ENCODE measurements at regions not wholly inside any gene's neighbourhood (a gene's known extent, or its start where the extent isn't known, plus 50 kb on each side); places are given as distances from the start of the nearest gene placed in this dataset.

GRCh38 chr9:73531051-73531532 lies 379.4 kb downstream of the ANXA1 start:
- no peak for DNase-seq (ENCODE audit: low read depth)
- H3K4me3 ChIP-seq (ENCODE audit: control insufficient read depth, low read depth, low read length): no peak overlapping the region
- TF ChIP-seq, protein P1, sequence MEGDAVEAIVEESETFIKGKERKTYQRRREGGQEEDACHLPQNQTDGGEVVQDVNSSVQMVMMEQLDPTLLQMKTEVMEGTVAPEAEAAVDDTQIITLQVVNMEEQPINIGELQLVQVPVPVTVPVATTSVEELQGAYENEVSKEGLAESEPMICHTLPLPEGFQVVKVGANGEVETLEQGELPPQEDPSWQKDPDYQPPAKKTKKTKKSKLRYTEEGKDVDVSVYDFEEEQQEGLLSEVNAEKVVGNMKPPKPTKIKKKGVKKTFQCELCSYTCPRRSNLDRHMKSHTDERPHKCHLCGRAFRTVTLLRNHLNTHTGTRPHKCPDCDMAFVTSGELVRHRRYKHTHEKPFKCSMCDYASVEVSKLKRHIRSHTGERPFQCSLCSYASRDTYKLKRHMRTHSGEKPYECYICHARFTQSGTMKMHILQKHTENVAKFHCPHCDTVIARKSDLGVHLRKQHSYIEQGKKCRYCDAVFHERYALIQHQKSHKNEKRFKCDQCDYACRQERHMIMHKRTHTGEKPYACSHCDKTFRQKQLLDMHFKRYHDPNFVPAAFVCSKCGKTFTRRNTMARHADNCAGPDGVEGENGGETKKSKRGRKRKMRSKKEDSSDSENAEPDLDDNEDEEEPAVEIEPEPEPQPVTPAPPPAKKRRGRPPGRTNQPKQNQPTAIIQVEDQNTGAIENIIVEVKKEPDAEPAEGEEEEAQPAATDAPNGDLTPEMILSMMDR (IDR thresholded peaks at IDR 0.05; ENCODE audit: control insufficient read depth, insufficient read depth, low read depth, low read length, missing control alignments): no peak

DNA sequence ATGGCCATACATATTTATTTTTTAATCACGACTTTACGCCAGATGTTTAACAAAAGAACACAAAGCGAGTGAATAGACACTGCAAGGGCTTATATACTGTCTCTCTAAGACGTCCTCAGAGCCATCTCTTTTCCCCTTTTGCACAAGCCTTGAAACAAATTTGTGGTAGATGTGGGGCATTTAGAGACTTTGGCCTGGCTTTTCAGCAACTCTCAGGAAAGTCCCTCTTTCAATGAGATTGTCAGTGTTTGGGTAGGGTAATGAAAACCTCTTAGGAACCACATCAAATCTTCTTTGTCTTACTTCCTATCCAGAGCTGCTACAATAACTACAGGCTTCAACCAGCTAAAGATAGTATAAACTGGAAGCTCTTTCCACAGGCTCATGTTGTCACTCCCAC lies 380.0 kb downstream of the ANXA1 start:
- H3K4me3 ChIP-seq (ENCODE audit: control insufficient read depth, low read depth, low read length): no peak overlapping the region
- DNase-seq (ENCODE audit: low read depth): no peak
- TF ChIP-seq, protein P1 (IDR thresholded peaks at IDR 0.05; ENCODE audit: control insufficient read depth, insufficient read depth, low read depth, low read length, missing control alignments): no peak

- no peak for DNase-seq (ENCODE audit: low read depth)
- TF ChIP-seq, protein P1 (IDR thresholded peaks at IDR 0.05; ENCODE audit: control insufficient read depth, insufficient read depth, low read depth, low read length, missing control alignments): no peak
- no peak overlapping the region for H3K4me3 ChIP-seq (ENCODE audit: control insufficient read depth, low read depth, low read length)
Measured at GRCh38 chr9:73532985-73533384, 381.3 kb downstream of the ANXA1 start.

DNA sequence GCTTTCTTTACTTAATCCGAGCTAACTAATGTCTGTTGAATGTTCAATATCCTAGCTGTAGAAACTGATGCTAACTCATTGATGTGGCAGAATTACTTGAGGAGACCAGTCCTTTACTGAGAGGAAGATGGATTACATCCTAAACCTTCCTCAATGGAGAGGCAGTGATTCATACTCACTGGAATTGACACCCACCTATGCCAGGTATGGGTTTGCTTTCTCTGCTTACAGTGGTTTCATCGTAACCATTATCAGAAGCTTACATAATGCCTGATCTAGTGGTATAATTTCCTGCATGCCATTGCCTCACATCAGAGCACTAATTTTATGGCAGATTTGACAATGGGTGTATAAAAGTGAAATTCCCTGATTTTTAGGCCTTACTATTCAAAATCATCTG lies 384.7 kb downstream of the ANXA1 start:
- DNase-seq (ENCODE audit: low read depth): no peak
- TF ChIP-seq, protein P1 (IDR thresholded peaks at IDR 0.05; ENCODE audit: control insufficient read depth, insufficient read depth, low read depth, low read length, missing control alignments): no peak
- H3K4me3 ChIP-seq (ENCODE audit: control insufficient read depth, low read depth, low read length): no peak overlapping the region

GRCh38 chr9:73537561-73537960 lies 385.9 kb downstream of the ANXA1 start:
- DNase-seq (ENCODE audit: low read depth): no peak
- no peak overlapping the region for H3K4me3 ChIP-seq (ENCODE audit: control insufficient read depth, low read depth, low read length)

DNA sequence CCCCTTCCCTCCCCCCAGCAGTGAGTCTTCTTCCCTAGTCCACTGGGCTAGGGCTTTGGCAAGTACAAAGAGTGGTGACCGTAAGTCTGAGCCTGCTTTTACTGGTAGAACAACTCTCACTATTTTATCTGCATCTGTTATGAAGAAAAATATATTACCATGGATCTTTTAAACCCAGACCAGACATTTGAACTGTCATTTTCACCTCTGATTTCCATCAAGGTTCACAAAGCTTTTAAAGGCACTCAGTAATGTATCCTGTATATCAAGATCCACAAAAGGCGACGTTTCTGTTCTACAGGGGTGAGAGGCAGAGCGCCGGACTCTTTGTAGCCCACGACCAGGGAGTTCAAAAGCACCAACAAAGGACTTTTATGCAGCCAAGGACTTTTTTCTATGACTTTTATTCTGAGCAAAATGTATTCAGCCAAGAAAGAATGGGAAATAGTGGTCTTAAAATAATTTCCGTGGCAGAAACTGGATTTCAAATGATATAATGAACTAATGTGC lies 388.3 kb downstream of the ANXA1 start:
- TF ChIP-seq, protein P1 (IDR thresholded peaks at IDR 0.05; ENCODE audit: control insufficient read depth, insufficient read depth, low read depth, low read length, missing control alignments): no peak
- no peak for DNase-seq (ENCODE audit: low read depth)
- H3K4me3 ChIP-seq (ENCODE audit: control insufficient read depth, low read depth, low read length): no peak overlapping the region

More at GRCh38 chr9:73537561-73537960, 385.9 kb downstream of the ANXA1 start:
- TF ChIP-seq, protein P1 (IDR thresholded peaks at IDR 0.05; ENCODE audit: control insufficient read depth, insufficient read depth, low read depth, low read length, missing control alignments): no peak

All from AG09309 (cell line).